ENCODE measurements at regions not wholly inside any gene's neighbourhood (a gene's known extent, or its start where the extent isn't known, plus 50 kb on each side); places are given as distances from the start of the nearest gene placed in this dataset.
A peak's percentile ranks its signal among the peaks of the same experiment; 100 is the strongest.

DNA sequence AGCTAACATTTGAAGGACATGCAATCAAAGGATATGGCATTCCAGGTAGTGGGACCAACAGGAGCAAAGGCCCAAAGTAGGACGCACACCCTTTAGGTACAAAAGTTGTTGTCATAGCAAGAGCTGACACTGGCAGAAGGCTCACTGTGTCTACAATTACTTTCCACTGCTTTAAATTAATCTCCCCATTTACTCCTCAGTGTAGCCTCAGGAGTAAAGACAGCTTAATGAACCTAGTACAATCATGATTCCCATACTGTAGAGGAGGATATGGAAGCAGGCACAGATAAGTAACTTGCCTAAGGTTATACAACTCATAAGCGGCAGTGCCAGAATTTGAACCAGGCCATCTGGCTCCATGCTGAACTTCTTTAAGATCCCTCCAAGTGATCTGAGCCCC is 212.9 kb upstream of the SFSWAP start:
- ATAC-seq: no peak
- H3K4me3 ChIP-seq (ENCODE audit: low read length): no peak overlapping the region
- 92% methylated on average over 2 of the region's 2 CpGs for WGBS
- peaks cover 2% of the 10 kb centered on the region for H3K4me1 ChIP-seq (ENCODE audit: control insufficient read depth, insufficient read depth, low read length)
- H3K9me3 ChIP-seq (ENCODE audit: control insufficient read depth, low read length): no peaks in the 10 kb centered on the region
- intact Hi-C loops (cut with DNase I): no loop called here
- H3K27me3 ChIP-seq (ENCODE audit: control insufficient read depth, insufficient read depth): no peaks in the 10 kb centered on the region
- no peak overlapping the region for H3K27ac ChIP-seq (ENCODE audit: low read length)
- DNase-seq: no peak

DNA sequence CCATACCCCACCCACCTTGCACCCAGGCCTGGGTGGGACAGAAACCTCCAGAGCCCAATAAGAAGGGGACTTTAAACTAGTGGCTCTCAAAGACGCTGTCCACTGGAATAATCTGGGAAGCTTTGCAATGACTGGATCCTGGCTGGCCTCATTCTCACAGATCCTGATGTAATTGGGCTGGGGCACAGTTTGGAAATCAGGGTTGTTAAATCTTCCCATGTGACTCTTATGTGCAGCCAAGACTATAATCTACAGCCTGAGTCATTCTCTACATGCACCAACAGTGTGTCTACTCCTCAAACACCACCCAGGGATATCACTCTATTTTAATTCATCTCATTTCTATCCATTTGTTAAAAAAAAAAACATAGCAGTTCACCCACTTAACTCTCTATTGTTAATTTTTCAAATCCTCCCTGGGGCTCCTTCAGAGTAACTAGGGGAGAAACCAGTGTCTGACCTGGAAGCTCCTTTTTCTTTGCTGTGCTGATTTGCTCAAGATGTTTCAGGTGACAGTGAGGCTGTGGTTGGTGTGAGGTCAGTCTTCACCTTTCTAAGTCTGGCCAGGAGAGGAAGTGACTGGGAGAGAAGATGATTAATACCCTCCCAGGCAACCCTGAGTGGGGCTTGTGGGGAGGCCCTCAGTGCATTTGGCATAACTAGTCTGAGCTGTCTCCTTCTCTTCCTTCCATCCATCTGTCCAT is 211.6 kb upstream of the SFSWAP start:
- Histone ChIP-seq H3K9me3 (ENCODE audit: control insufficient read depth, low read length) (no peaks in the 10 kb centered on the region), H3K4me1 (ENCODE audit: control insufficient read depth, insufficient read depth, low read length) (peaks cover 2% of the 10 kb centered on the region), H3K4me3 (ENCODE audit: low read length) (no peak overlapping the region), H3K27ac (ENCODE audit: low read length) (no peak overlapping the region), H3K27me3 (ENCODE audit: control insufficient read depth, insufficient read depth) (no peaks in the 10 kb centered on the region)
- ATAC-seq: peak; percentile 79 to 86
- 49% methylated on average over 1 of the region's 1 CpG for WGBS
- DNase-seq: peak in 1 of 3 donors; percentile 39
- intact Hi-C loops (cut with DNase I): no loop called here

DNA sequence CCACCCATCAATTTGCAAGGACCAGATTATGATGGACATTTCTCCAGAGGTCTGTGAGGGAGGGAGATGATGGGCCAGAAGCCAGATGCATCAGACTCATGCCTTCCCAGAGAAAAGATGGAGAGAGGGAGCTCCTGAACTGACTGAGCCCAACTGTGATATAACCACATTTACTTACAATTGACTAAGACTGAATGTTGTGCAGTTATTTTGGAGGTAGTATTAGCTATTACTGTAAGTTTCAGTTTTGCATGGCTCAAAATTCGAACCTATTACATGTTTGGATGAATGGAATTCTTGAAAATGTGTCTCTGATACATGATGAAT is 211.1 kb upstream of the SFSWAP start:
- H3K4me1 ChIP-seq (ENCODE audit: control insufficient read depth, insufficient read depth, low read length): peaks cover 2% of the 10 kb centered on the region

DNA sequence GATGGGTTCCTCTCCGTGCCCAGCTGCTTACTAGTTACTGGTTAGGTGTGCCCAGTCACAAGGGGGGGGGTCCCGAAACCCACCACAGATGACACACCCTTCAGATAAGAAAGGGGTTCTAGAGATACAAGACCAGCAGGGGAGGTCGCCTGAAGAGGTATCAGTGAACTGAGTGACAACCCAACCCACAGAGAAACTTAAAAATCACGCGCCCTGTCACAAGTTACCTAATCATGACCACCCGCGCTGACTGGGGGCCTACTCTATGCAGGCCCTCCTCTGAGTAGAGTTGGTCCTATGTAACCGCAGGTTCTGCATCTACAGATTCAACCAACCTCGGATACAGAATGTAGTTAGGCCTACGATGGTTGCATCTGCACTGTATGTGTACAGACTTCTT is 210.3 kb upstream of the SFSWAP start:
- DNase-seq (no peak), ATAC-seq (no peak)
- peaks cover 2% of the 10 kb centered on the region for H3K4me1 ChIP-seq (ENCODE audit: control insufficient read depth, insufficient read depth, low read length)
- H3K27ac ChIP-seq (ENCODE audit: low read length): no peak overlapping the region
- H3K4me3 ChIP-seq (ENCODE audit: low read length): no peak overlapping the region
- 80% methylated on average over 10 of the region's 10 CpGs for WGBS
- intact Hi-C loops (cut with DNase I): no loop called here
- no peaks in the 10 kb centered on the region for H3K27me3 ChIP-seq (ENCODE audit: control insufficient read depth, insufficient read depth)
- H3K9me3 ChIP-seq (ENCODE audit: control insufficient read depth, low read length): no peaks in the 10 kb centered on the region

More for the DNA sequence above, 211.1 kb upstream of the SFSWAP start:
- WGBS: 49% methylated on average over 1 of the region's 1 CpG
- ATAC-seq (no peak), DNase-seq (no peak)
- H3K9me3 ChIP-seq (ENCODE audit: control insufficient read depth, low read length): no peaks in the 10 kb centered on the region
- intact Hi-C loops (cut with DNase I): no loop called here
- no peak overlapping the region for H3K27ac ChIP-seq (ENCODE audit: low read length)
- H3K27me3 ChIP-seq (ENCODE audit: control insufficient read depth, insufficient read depth): no peaks in the 10 kb centered on the region
- H3K4me3 ChIP-seq (ENCODE audit: low read length): no peak overlapping the region

DNA sequence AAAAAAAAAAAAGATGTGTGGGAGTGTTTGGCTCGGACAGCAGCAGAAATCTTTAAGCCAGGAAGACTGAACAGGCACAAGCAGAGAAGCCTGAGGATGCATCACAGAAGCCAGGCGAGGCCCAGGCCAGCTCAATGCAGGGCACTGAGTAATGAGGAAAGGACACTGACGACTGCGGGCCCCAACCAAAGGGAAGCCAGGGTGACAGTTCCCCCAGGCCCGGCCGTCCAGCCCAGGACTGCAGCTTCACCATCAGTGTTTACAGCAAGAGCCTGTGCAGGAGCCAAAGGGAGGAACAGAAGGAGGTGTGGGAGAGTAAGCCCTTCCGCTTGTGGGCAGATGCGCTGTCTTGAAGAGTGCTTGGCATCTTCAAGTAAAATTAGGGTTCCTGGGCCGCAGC is 205.3 kb upstream of the SFSWAP start:
- H3K4me1 ChIP-seq (ENCODE audit: control insufficient read depth, insufficient read depth, low read length): no peaks in the 10 kb centered on the region
- ATAC-seq: no peak
- WGBS: 41% methylated on average over 9 of the region's 9 CpGs
- H3K27ac ChIP-seq (ENCODE audit: low read length): no peak overlapping the region
- intact Hi-C loops (cut with DNase I): no loop called here
- no peaks in the 10 kb centered on the region for H3K9me3 ChIP-seq (ENCODE audit: control insufficient read depth, low read length)
- no peak for DNase-seq
- H3K27me3 ChIP-seq (ENCODE audit: control insufficient read depth, insufficient read depth): no peaks in the 10 kb centered on the region
- no peak overlapping the region for H3K4me3 ChIP-seq (ENCODE audit: low read length)

DNA sequence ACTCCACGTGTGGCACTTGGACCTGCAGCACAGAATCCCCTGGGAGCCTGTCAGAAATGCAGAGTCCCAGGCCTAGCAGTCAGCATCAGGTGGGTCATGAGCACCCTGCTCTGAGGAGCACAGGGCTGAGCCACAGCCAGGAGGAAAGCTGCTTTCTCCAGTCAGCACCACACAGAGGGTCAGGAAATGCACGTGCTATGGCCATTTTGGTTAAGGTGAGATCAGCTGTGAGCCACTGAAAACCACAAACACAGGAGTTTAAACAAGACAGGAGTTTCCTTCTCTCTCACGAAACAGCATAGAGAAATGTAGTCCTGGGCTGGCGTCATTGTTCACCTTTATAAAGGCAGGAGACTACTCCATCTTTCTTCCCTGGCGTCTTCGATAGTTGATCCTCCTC is 204.5 kb upstream of the SFSWAP start:
- Histone ChIP-seq H3K27me3 (ENCODE audit: control insufficient read depth, insufficient read depth) (no peaks in the 10 kb centered on the region), H3K4me1 (ENCODE audit: control insufficient read depth, insufficient read depth, low read length) (no peaks in the 10 kb centered on the region), H3K27ac (ENCODE audit: low read length) (no peak overlapping the region), H3K9me3 (ENCODE audit: control insufficient read depth, low read length) (no peaks in the 10 kb centered on the region), H3K4me3 (ENCODE audit: low read length) (no peak overlapping the region)
- WGBS: 91% methylated on average over 6 of the region's 6 CpGs
- intact Hi-C loops (cut with DNase I): no loop called here
- ATAC-seq (no peak), DNase-seq (no peak)

DNA sequence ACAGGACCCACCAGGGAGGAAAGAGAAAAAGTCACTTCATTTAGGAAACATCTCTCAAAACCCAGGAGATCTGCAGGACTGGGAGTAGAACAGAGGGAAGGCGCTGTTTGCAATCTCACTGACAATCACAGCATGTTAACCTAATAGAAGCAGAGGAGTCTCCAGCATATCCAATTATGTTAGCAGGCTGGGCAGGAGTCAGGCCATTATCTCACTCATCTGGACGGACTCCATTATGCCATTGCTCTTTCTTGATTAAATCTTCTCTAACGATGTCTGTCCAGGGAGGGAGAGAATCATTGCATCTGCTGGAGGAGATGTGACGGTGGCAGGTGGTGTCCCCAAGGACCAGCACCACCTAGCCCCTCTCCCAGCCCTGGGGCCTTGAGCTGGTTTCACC is 203.8 kb upstream of the SFSWAP start:
- no peak for ATAC-seq
- H3K4me1 ChIP-seq (ENCODE audit: control insufficient read depth, insufficient read depth, low read length): no peaks in the 10 kb centered on the region
- 71% methylated on average over 4 of the region's 4 CpGs for WGBS
- no peak for DNase-seq
- intact Hi-C loops (cut with DNase I): no loop called here
- no peaks in the 10 kb centered on the region for H3K27me3 ChIP-seq (ENCODE audit: control insufficient read depth, insufficient read depth)
- no peaks in the 10 kb centered on the region for H3K9me3 ChIP-seq (ENCODE audit: control insufficient read depth, low read length)
- no peak overlapping the region for H3K4me3 ChIP-seq (ENCODE audit: low read length)
- H3K27ac ChIP-seq (ENCODE audit: low read length): no peak overlapping the region

DNA sequence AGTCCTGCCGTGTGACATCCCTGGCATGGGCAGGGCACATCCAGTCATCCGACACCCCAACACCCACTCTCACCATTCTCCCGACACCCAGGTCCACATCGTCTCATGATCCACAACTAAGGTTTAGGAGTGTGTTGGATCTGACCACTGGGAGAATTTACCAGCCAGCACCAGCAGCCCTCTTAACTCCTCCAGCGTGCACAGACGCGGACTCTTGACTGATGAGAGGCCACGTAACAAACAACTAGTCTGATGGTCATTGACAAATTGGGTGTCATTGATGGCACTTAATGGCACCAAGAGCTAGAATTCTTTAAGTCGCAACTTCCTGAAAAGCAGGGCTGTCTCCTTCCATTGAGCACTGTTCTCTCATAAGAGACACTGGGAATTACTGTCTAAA is 203.0 kb upstream of the SFSWAP start:
- intact Hi-C loops (cut with DNase I): no loop called here
- 59% methylated on average over 9 of the region's 9 CpGs for WGBS
- H3K9me3 ChIP-seq (ENCODE audit: control insufficient read depth, low read length): no peaks in the 10 kb centered on the region
- H3K4me3 ChIP-seq (ENCODE audit: low read length): no peak overlapping the region
- no peaks in the 10 kb centered on the region for H3K4me1 ChIP-seq (ENCODE audit: control insufficient read depth, insufficient read depth, low read length)
- no peak for ATAC-seq
- no peak for DNase-seq
- H3K27me3 ChIP-seq (ENCODE audit: control insufficient read depth, insufficient read depth): no peaks in the 10 kb centered on the region
- no peak overlapping the region for H3K27ac ChIP-seq (ENCODE audit: low read length)

DNA sequence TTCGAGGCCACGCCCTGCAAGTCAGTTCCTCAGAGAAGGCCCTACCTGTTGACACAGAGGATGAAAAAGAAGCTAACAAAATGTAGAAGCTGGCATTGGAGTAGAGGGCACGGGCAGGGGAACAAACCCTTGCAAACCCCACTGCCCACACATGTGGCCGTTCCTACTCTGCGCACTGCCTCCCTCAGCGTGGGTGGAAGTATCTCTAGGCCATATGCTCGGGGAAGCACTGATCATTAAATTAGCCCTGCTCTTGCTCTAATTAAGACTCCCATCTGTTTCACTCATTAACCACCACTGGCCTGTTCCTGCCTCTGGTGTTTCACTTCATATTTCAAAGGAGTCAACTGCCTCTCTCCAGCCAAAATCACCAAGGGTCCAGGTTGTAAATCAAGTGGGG is 201.2 kb upstream of the SFSWAP start:
- WGBS: 72% methylated on average over 7 of the region's 7 CpGs
- H3K4me3 ChIP-seq (ENCODE audit: low read length): no peak overlapping the region
- no peak for DNase-seq
- H3K27me3 ChIP-seq (ENCODE audit: control insufficient read depth, insufficient read depth): no peaks in the 10 kb centered on the region
- intact Hi-C loops (cut with DNase I): no loop called here
- ATAC-seq: no peak
- no peak overlapping the region for H3K27ac ChIP-seq (ENCODE audit: low read length)
- H3K4me1 ChIP-seq (ENCODE audit: control insufficient read depth, insufficient read depth, low read length): no peaks in the 10 kb centered on the region
- H3K9me3 ChIP-seq (ENCODE audit: control insufficient read depth, low read length): no peaks in the 10 kb centered on the region

DNA sequence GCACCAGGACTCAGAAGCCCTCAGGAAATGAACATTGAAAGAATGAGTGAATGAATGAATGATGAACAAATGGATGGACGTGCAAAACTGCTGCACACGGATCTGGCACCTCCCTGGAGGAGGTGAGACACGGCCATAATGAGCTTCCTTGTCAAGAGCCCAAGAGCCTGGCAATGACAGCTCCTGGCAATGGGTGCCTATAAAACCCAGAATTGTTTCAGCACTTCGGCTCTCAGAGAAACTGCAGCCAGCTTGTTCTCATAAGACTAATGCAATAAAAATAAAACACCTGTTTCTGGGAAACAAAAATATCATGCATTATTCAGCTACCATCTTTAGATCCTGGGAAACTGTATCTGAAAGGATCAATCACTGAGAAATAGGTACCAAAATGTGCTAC is 200.5 kb upstream of the SFSWAP start:
- no peak overlapping the region for H3K4me3 ChIP-seq (ENCODE audit: low read length)
- DNase-seq: no peak
- no peaks in the 10 kb centered on the region for H3K9me3 ChIP-seq (ENCODE audit: control insufficient read depth, low read length)
- 56% methylated on average over 4 of the region's 4 CpGs for WGBS
- no peak overlapping the region for H3K27ac ChIP-seq (ENCODE audit: low read length)
- no peaks in the 10 kb centered on the region for H3K4me1 ChIP-seq (ENCODE audit: control insufficient read depth, insufficient read depth, low read length)
- intact Hi-C loops (cut with DNase I): no loop called here
- H3K27me3 ChIP-seq (ENCODE audit: control insufficient read depth, insufficient read depth): no peaks in the 10 kb centered on the region
- no peak for ATAC-seq

DNA sequence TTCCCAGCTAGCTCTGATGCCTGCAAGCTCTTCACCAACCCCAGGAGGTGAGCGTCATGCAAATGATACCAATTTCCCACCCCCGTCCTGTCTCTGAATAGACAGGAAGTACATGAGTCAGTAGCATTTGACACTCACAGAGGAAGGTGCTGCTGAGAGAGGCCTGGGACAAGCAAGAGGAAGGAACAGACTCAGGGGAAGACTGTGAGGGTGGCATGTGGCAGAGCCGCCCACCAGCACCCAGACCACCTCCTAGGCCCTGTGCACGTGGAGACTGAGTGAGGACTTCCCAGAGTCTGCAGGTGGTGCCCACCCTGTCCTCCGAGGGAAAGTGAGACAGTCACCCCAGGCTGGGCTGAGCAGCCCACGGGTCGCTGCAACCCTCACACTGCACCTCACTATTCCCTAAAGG is 199.5 kb upstream of the SFSWAP start:
- Histone ChIP-seq H3K27ac (ENCODE audit: low read length) (no peak overlapping the region), H3K9me3 (ENCODE audit: control insufficient read depth, low read length) (no peaks in the 10 kb centered on the region), H3K4me1 (ENCODE audit: control insufficient read depth, insufficient read depth, low read length) (no peaks in the 10 kb centered on the region), H3K27me3 (ENCODE audit: control insufficient read depth, insufficient read depth) (no peaks in the 10 kb centered on the region), H3K4me3 (ENCODE audit: low read length) (no peak overlapping the region)
- no peak for DNase-seq
- peak in 1 of 2 donors; percentile 31 for ATAC-seq
- intact Hi-C loops (cut with DNase I): no loop called here
- 50% methylated on average over 7 of the region's 7 CpGs for WGBS
